ENCODE measurements at regions not wholly inside any gene's neighbourhood (a gene's known extent, or its start where the extent isn't known, plus 50 kb on each side); places are given as distances from the start of the nearest gene placed in this dataset.
"Not testable (repeated sequence)": the region's sequence is repeated elsewhere in the genome, so short reads cannot be mapped to it uniquely, and the experiment has no call there.

- Mint-ChIP-seq H3K27ac (no peak overlapping the region), H3K27me3 (no peaks in the 10 kb centered on the region), H3K4me3 (no peak overlapping the region), H3K9me3 (peaks cover 9% of the 10 kb centered on the region), H3K4me1 (no peaks in the 10 kb centered on the region), H3K36me3 (no peaks in the 10 kb centered on the region)
Observed at GRCh38 chr2:149872041-149872440, 284.5 kb upstream of the MMADHC start.

- H3K27ac Mint-ChIP-seq = no peak overlapping the region
- H3K4me3 Mint-ChIP-seq = no peak overlapping the region
- H3K4me1 Mint-ChIP-seq = no peaks in the 10 kb centered on the region
- no peaks in the 10 kb centered on the region for H3K36me3 Mint-ChIP-seq
- H3K9me3 Mint-ChIP-seq = peaks cover 9% of the 10 kb centered on the region
- no peaks in the 10 kb centered on the region for H3K27me3 Mint-ChIP-seq
Observed at GRCh38 chr2:149871091-149871885, 283.7 kb upstream of the MMADHC start.

DNA sequence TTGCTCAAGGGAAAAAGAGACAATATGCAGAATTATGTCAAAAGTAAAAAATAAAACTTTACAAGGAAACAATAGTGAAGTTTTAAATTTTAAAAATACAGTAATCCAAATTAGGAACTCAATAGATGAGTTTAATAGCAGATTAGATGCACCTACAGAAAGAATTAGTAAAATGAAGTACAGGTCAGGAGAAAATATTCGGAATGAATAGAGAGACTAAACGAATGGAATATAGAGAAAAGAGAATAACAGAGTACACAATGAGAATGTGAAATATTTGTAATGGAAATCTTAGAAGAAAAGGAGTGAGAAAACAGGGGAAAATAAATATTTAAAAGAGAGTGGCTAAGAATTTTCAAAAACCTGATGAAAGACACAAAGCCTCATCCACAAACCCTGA, 275.7 kb upstream of the MMADHC start:
- Mint-ChIP-seq H3K4me1 (no peaks in the 10 kb centered on the region), H3K27me3 (no peaks in the 10 kb centered on the region), H3K27ac (no peak overlapping the region), H3K36me3 (no peaks in the 10 kb centered on the region), H3K4me3 (no peak overlapping the region), H3K9me3 (peaks cover 5% of the 10 kb centered on the region)

DNA sequence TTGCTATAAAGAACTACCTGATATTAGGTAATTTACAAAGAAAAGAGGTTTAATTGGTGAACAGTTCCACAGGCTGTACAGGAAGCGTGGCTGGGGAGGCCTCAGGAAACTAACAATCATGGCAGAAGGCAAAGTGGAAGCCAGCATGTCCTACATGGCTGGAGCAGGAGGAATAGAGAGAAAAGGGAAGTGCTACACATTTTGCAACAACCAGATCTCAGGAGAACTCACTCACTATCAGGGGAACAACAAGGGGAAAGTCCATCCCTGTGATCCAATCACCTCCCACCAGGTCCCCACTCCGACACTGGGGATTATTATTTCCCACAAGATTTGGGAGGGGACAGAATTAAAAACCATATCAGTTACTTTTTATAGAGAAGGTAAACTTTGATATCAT, 273.5 kb upstream of the MMADHC start:
- Mint-ChIP-seq H3K9me3 (peaks cover 5% of the 10 kb centered on the region), H3K36me3 (no peaks in the 10 kb centered on the region), H3K27ac (no peak overlapping the region), H3K4me3 (no peak overlapping the region), H3K27me3 (no peaks in the 10 kb centered on the region), H3K4me1 (no peaks in the 10 kb centered on the region)

- H3K27ac Mint-ChIP-seq = no peak overlapping the region
- H3K27me3 Mint-ChIP-seq = no peaks in the 10 kb centered on the region
- H3K36me3 Mint-ChIP-seq = no peaks in the 10 kb centered on the region
- peaks cover 5% of the 10 kb centered on the region for H3K9me3 Mint-ChIP-seq
- H3K4me3 Mint-ChIP-seq = no peak overlapping the region
- H3K4me1 Mint-ChIP-seq = no peaks in the 10 kb centered on the region
Observed at GRCh38 chr2:149860276-149860921, 272.8 kb upstream of the MMADHC start.

- Mint-ChIP-seq H3K4me3 (no peak overlapping the region), H3K4me1 (no peaks in the 10 kb centered on the region), H3K36me3 (no peaks in the 10 kb centered on the region), H3K27me3 (no peaks in the 10 kb centered on the region), H3K9me3 (peaks cover 5% of the 10 kb centered on the region), H3K27ac (no peak overlapping the region)
Observed at GRCh38 chr2:149858901-149859634, 271.5 kb upstream of the MMADHC start.

DNA sequence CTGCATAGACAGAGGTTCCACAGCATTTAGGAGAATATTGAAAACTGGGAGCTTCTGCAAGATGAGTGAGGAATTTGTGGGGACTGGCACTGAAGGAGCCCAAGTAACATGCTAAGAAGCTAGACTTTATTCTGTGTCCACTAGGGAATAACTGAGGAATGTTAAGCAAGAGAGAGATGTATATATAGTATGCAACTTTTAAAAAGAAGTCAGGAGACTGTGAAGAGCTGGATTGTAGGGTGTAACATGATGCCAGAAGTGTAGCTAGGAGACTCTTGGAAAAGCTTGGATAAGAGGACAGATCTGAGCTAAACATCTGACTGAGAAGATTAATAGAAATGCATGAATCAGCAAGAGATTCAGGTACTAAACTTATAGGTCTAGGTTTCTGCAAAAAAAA, 270.6 kb upstream of the MMADHC start:
- Mint-ChIP-seq H3K36me3 (no peaks in the 10 kb centered on the region), H3K27me3 (no peaks in the 10 kb centered on the region), H3K9me3 (peaks cover 3% of the 10 kb centered on the region), H3K27ac (no peak overlapping the region), H3K4me3 (no peak overlapping the region), H3K4me1 (no peaks in the 10 kb centered on the region)

- Mint-ChIP-seq H3K4me1 (no peaks in the 10 kb centered on the region), H3K4me3 (no peak overlapping the region), H3K9me3 (no peaks in the 10 kb centered on the region), H3K27ac (no peak overlapping the region), H3K27me3 (no peaks in the 10 kb centered on the region), H3K36me3 (no peaks in the 10 kb centered on the region)
Observed at GRCh38 chr2:149857344-149857743, 269.8 kb upstream of the MMADHC start.

GRCh38 chr2:149855859-149856258, 268.3 kb upstream of the MMADHC start:
- H3K27me3 Mint-ChIP-seq, H3K36me3 Mint-ChIP-seq, H3K27ac Mint-ChIP-seq, H3K9me3 Mint-ChIP-seq, H3K4me1 Mint-ChIP-seq, H3K4me3 Mint-ChIP-seq: not testable (repeated sequence)

DNA sequence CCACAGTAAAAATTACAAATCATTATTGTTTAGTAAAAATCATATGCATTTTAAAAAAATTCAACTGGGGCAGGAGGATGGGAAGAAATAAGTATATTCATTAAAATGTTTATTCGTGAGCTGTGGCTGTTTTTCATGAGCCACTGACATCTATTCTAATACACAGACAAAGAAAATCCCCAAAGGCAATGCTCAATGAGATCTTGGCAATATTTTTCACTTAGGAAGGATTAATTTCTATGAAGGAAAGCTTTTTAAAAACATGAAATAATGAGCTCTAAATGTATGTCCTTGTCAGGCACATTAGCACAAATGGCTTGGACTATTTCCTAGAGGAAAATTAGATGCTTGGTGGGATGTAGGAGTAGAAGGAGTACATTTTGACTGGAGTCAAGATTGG, 262.0 kb upstream of the MMADHC start:
- no peak overlapping the region for H3K4me3 Mint-ChIP-seq
- peaks cover 5% of the 10 kb centered on the region for H3K9me3 Mint-ChIP-seq
- H3K27me3 Mint-ChIP-seq = no peaks in the 10 kb centered on the region
- H3K4me1 Mint-ChIP-seq = no peaks in the 10 kb centered on the region
- no peak overlapping the region for H3K27ac Mint-ChIP-seq
- H3K36me3 Mint-ChIP-seq = peaks cover 2% of the 10 kb centered on the region

GRCh38 chr2:149849136-149849535, 261.6 kb upstream of the MMADHC start:
- Mint-ChIP-seq H3K36me3 (peaks cover 2% of the 10 kb centered on the region), H3K4me3 (no peak overlapping the region), H3K9me3 (peaks cover 5% of the 10 kb centered on the region), H3K27me3 (no peaks in the 10 kb centered on the region), H3K27ac (no peak overlapping the region), H3K4me1 (no peaks in the 10 kb centered on the region)

- no peak overlapping the region for H3K27ac Mint-ChIP-seq
- no peaks in the 10 kb centered on the region for H3K4me1 Mint-ChIP-seq
- H3K27me3 Mint-ChIP-seq = peaks cover 1% of the 10 kb centered on the region
- no peak overlapping the region for H3K4me3 Mint-ChIP-seq
- H3K9me3 Mint-ChIP-seq = no peaks in the 10 kb centered on the region
- no peaks in the 10 kb centered on the region for H3K36me3 Mint-ChIP-seq
Observed at GRCh38 chr2:149841396-149841795, 253.8 kb upstream of the MMADHC start.

- Mint-ChIP-seq H3K4me3 (no peak overlapping the region), H3K9me3 (peaks cover 4% of the 10 kb centered on the region), H3K36me3 (no peaks in the 10 kb centered on the region), H3K4me1 (no peaks in the 10 kb centered on the region), H3K27me3 (no peaks in the 10 kb centered on the region), H3K27ac (no peak overlapping the region)
Observed at GRCh38 chr2:149832324-149832723, 244.7 kb upstream of the MMADHC start.

GRCh38 chr2:149828520-149829210, 241.1 kb upstream of the MMADHC start:
- peaks cover 1% of the 10 kb centered on the region for H3K27me3 Mint-ChIP-seq
- H3K36me3 Mint-ChIP-seq = no peaks in the 10 kb centered on the region
- H3K4me3 Mint-ChIP-seq = no peak overlapping the region
- H3K9me3 Mint-ChIP-seq = no peaks in the 10 kb centered on the region
- H3K4me1 Mint-ChIP-seq = no peaks in the 10 kb centered on the region
- H3K27ac Mint-ChIP-seq = no peak overlapping the region

DNA sequence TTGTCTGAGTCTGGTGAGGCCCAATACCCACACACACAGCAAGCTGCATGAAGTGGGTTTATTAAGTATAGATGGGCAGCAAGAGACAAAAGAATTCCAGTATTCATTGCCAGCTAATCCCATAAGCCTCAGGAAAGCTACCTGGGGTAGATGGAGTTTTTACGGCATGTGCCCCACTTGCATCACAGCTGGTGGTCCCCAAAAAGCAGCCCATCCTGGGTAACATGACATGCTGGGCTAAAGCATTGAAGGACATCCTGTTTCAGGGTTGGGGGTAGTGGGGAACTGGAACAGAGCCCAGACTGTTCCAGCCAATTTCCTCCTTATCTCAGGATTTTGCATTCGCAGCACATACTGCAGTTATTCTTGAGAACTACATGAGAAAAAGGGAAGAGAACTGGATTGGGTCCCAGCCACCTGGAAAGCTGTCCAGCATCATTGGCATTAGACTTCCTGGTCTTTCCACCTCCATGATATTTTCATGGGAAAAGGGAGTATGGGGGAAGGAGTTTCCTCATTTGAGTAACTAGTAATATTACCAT, 240.1 kb upstream of the MMADHC start:
- H3K4me3 Mint-ChIP-seq = no peak overlapping the region
- H3K27ac Mint-ChIP-seq = no peak overlapping the region
- no peaks in the 10 kb centered on the region for H3K4me1 Mint-ChIP-seq
- H3K9me3 Mint-ChIP-seq = no peaks in the 10 kb centered on the region
- H3K36me3 Mint-ChIP-seq = no peaks in the 10 kb centered on the region
- H3K27me3 Mint-ChIP-seq = peaks cover 1% of the 10 kb centered on the region
